Hepatic stellate cell (primary cell): ENCODE measurements at regions not wholly inside any gene's neighbourhood (a gene's known extent, or its start where the extent isn't known, plus 50 kb on each side); places are given as distances from the start of the nearest gene placed in this dataset.

Source experiments
- DNase-seq: peaks from one replicate; pipeline ENCODE4 v3.0.0; 2011; ENCODE audit warnings: low spot score

DNA sequence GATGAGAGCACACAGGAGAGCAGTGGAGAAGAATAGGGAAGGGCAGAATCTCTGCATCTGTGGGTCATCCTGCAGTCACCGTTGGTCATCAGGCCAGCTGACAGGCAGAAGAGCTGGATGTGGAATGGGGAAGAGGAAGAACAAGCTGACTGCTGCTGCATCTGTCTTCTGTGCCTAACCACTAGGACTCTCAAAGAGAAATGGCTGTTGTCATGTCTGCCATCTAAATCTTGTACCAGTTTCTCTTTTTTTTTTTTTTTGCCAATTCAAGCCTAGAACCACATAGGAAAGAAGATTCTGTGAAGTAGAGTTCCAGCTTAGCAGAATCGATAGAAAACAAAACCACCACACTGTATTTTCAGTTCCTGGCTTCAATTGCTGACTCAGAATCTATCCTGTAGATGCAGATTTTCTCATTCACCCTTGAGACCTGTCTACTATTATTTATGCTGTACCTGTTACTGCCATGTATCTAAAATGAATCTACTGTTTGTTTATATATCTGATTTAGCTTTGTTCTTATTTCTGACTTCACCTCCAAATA is 421.9 kb upstream of the PRICKLE1 start:
- no peak for DNase-seq

DNA sequence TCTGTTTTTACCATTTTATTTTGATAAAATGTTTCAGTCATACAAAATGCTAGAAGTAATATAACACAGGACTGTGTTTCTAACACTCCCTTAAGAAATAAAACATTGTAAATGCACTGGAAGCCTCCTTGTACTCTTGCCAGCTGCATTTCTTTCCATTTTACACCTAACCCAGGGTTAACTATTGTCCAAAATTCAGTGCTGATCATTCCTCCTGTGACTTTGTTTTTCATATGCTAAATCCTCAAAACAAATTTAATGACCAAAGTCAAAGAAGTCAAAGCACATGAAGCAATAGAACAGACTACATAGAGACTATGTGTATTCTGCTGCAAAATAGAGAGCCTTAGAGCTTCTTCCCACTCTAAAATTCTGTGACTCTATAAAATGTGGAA is 420.3 kb upstream of the PRICKLE1 start:
- DNase-seq: no peak

DNA sequence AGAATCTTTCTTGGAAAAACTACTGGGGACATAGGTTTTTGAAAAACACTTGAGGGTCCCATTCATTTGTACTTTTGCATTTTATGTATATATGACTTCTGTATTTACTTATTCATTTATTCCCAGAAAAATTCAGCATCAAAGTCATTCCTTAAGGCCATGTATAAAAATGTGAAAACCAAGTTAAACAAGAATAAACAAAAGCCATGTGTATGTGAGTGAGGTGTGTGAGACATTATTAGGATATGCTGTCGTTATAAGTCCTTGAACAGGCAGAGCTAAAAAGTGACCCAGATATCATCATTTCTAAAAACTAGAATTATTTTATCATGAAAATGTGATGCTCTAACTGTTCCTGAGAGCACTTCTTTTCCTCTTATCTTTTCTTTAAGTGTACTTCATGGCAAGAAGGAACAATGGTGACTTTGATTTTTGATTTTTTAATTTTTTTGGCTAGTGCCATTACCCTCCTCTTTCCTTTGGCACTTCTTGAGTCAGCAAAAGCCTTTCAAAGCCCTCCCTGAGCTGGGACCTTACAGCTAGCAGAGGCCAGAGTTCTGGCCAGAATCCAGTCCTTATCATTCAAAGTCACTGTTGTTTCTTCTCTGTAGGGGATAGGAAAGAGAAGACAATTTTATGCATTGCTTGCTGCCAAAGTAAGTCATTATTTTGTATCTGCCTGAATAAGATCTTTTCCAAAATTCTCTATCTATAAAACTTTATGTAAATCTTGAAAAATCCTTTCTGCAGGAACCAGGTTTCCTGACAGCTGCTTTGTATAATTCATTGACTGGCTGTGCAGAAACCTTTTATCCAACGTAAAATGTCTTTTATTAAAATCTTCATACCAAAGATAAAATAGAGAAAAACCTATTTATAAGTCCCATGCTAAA is 419.7 kb upstream of the PRICKLE1 start:
- no peak for DNase-seq

DNA sequence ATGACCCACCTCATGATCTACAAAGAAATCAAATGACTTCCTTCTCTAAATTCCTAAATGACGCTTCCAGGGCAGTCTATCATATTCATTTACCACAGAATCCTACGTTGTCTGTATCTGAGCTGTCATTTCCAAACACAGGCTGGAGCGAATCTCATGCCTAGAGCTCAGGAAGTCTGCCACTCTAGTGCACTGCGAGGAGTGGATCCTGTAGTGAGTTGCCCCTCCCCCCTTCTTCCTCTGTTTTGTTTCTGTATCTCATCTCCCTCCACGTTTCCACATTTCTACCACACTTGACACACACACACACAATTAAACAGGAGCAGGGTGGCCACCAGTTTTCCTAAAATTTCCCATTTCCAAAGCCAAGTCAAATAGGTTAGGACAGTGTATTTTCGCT is 415.4 kb upstream of the PRICKLE1 start:
- DNase-seq: no peak

DNA sequence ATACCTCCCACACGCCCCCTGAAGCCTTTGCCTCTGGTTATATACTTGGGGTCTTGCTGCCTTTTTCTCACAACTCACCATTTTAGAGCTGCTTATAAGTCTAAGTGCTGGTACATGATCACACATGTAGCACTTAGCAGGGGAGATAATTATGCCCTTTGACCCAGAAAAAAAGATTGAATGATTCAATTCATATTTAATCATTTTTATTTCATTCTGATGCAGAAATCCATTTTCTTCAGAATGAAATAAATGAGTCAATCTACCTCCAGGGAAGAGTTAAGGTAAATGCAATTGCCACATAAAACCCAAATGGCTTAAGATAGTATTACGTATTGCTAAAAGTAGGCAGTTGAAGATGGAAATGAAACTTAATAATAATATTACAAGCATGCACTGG is 414.6 kb upstream of the PRICKLE1 start:
- DNase-seq: no peak

DNA sequence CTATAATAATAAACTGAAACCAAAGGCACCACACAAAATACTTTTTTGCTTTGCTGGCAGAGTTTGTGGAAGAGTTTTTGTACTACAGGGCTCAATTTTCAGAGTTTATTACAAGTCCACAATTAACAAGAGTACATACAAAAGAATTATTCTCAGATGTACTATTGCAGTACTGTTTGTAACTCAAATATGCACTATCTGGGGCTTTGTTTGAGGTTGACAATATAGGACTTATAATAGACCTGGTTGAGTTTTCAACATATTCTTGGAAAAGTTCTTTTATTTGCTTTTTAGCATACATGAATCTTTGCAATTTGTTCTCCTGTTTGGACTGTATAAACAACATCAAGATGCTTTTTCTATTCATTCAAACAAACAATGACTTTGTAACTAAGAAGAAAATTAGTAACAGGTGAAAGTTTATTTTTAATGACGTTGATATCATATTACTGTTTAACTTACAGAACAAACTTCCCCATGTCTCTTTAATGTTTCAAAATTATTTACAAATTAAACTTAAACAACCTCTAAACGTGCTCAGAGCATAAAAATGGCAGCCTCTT is 407.4 kb upstream of the PRICKLE1 start:
- DNase-seq: no peak

DNA sequence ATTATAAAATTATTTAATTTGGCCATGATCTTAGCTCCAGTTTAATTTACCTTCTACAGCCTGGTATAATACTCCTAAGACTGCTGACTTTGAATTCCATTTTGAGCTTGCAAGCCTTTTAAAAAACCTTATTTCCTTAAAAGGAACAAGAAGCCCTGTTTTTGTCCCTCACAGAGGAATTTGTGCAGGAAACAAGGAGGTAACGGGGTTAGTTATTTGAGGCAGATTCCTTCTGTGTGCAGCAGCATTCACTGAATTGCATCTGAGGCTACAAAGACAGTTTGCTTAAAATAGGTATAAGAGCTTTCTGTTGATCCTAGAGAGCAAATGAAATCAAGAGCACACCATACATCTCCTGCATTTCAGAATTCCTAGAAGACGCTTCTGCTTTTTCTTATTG is 403.3 kb upstream of the PRICKLE1 start:
- DNase-seq: no peak

DNA sequence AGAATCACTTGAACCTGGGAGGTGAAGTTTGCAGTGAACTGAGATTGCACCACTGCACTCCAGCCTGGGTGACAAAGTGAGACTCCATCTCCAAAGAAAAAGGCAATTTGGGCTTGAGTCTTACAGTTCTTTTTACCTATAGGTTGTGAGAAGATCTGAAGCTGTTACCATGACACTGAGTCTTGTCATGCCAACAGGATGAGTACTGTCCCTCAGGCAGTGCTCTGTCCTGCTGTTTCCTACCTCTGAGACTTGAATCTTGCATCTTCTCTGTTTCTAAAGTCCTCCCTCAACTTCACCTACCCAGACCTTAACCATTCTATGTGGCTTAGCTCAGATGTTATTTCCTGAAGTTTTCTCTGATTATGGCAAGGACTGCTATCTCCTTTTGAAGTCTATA is 400.8 kb upstream of the PRICKLE1 start:
- no peak for DNase-seq

DNA sequence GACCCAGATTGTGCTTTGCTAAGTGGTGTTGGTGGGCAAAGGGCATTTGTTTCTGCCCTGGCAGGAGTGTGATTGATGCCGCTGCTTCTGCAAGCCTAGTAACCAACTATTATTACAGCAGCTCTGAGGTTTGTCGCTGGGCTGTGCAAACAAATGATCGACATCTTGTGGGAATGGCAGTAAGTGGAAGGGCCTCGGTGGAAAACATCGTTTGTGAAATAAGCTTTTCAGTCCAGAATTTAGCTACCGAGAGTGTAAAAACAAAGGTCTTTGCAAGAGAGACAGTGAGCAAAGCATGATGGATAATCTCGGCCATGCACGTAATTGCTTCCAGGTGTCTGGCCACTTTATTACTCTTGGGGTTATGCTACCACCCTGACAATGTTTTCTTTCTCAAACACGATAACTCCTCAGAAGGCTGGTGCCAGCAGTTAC is 397.7 kb upstream of the PRICKLE1 start:
- no peak for DNase-seq

DNA sequence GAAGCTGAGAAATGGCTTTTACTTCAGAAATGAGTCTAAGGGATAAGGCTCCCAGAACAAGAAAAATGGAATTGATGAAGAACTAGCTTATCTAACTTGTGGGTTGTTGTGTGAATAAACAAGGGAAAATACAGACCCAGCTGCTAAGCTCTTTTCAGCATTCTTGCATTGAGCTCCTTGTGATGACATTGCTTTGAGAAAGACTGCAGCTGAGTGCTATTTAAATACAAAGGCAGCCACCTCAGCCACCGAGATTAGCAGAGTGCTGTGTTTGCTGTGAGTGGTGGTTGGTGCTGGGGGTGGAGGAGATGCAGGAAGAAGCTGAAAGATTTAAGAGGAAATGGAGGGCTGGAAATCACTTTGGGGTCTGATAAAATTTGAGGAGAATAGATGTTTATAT is 396.0 kb upstream of the PRICKLE1 start:
- DNase-seq: no peak

DNA sequence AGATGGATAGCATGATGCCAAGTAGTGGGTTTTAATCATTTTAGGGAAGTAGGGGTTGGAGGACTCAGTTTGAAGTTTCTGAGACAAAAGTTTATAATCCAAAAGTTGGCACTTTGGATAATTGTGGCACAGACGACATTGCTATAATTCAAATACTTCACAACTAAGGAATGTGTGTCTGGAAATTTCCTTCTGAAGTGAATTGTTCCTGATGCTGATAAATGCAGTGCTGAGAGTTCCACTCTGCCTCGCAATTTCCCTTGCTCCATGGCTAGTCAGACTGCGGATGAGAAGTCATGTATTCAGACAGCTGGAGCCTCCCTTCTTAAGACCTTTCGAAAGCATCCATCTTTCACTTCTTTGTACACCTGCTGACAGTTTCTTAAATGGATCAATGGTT is 393.3 kb upstream of the PRICKLE1 start:
- no peak for DNase-seq

DNA sequence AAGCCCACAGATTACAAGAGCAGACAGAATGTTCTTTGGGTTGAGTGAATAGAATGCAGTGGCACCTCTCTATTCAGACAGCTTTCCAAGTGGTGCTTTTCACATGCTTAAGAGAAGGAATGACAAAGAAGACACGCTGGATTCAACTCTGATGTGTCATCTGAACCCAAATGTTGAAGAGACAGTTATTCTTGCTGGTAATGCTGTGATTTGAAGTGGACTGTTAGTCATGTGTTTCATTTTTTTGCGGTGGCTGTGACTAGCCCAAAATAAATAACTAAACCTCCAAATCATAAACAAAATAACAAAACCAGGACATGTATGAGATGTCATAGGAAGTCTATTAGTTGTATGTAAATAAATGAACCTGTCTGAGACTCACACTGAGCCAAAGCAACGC is 391.8 kb upstream of the PRICKLE1 start:
- peak; percentile 27 for DNase-seq

DNA sequence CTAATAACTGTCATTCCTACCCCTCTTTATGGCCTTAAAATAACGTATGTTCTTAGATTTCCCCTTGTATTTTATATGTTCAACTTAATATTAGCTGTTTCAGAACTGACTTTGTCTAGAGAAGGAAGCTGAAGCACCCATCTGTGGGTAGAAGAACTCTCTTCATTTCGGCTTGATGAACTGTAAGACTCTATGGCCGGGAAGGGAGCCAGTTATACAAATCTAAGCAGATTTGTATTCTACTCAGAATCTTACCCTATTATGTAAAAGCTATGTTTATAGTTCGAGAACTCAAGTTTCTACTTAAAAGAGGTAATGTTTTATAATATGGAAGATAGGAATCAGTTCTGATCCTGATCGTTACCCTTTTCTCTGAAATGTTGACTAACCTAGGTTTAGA is 390.9 kb upstream of the PRICKLE1 start:
- DNase-seq: no peak

DNA sequence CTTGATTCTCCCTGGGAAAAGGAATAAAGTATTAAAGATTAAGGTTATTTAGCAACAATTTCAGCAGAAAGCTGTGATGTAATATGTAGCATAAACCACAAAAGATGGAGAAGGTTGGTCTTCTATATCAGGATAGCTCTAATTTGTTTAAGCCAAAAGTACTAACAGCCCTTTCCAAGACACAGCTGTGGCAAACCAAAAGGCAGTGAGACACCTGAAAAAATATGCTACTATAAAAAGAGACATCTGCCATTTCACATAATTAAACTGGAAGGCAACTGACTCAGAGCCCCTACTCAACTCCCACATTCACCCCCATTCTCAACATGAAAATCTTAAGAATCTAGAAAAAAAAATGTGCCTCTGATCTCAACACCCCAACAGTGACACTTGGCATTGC is 390.2 kb upstream of the PRICKLE1 start:
- no peak for DNase-seq

DNA sequence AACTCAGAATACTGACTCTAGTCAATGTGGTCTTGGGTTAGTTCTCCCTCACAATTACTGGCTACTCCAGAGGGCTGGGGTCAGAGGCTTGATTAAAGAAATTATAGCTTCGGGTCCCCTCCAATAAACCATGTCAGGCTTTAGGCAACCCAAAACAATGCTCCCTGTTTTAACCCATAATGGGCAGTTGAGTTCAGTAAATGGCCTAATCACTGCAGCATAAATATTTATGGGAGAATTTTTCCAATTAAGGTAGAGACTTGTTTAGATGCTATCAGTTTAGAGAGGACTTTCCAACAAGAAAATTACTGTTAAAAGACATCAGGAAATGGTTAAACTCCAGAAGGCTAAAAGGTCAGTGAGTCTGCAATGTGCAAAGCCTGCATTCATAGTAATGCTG is 389.2 kb upstream of the PRICKLE1 start:
- DNase-seq: no peak

DNA sequence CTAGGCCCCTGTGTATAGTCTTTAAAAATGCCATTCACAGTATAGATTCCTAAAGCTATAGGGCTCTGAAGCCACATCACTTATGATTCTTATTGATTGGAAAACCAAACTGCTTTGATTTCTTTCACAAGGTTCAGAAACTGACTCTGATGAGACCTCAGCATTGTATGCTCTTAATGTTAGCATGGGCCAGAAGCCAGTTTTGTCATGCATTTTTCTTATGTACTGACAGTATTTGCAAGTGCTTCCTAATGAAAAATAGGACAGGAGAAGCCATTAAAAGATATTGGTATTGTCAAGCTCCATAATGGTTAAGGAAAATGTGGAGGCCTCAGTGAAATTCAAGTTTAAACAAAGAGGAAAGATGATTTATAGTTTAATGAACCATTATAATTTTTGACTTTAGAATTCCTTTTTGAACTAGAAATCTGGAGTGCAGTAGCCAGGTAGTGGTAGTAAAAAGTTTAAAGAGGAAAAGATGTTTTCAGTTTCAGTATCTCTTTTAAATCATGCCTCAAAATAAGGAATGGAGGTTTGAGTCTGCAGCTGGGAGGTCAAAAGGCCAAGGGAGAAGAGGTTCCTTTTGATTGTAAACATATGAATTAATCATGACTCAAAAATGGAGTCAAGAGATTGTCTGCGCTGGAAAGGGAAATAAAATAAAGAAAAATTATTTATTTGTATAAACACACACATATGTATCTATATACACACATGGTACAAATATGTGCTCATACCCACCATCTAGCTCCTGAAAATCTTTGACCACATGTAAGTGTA is 388.1 kb upstream of the PRICKLE1 start:
- DNase-seq: no peak

DNA sequence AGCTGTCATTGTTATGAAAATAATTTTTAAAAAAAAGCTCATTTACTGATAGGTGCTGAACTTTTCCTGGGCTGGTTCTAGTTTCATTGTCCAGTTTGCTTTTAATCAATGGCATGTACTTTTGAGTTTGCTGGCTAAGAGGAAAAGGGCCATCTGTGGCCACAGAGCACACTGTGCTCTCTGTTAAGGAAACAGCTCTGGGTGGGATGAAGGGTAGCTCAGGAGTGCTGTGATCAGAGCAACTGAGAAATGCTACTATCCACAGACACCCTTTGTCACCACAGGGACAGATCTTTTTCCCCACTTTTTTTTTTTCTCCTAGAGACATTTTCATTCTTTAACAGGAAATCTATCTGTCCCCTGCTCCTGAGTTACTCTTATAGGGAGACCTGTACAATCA is 387.1 kb upstream of the PRICKLE1 start:
- DNase-seq: no peak

DNA sequence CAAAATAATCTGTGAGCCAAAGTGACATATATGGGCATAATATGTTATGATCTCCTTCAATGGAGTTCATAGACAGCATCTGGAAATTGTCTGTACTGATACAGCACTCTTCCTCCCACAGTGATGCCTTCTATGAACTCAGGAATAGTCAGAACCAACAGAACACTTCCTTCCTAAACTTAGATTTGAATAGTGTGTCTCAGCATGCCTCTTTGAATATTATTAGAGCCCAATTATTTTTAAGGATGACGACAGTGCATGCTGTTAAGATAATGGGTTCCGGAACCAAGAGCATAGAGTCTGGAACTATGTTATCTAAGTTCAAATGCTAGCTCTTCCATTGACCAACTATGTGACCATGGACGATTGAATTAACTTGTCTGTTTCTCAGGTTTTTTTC is 386.6 kb upstream of the PRICKLE1 start:
- no peak for DNase-seq

DNA sequence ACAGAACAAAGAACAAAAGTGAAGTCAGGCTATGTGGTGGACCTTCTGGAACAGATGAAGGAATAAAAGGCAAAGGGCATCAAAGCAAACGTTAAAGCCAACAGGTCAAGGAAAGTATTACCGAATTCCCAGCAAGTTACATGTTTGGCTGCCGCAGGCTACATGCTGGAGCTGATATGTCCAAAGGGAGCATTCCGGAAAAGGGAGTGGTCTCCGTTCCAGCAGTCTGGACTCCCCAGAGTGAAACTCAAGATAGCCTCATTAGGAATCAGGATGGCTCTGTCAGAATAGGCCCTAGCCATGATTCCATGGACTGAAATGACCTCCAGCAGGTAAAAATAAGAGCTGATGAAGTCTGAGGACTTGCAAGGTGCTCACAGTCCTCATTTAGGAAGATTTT is 379.8 kb upstream of the PRICKLE1 start:
- no peak for DNase-seq

DNA sequence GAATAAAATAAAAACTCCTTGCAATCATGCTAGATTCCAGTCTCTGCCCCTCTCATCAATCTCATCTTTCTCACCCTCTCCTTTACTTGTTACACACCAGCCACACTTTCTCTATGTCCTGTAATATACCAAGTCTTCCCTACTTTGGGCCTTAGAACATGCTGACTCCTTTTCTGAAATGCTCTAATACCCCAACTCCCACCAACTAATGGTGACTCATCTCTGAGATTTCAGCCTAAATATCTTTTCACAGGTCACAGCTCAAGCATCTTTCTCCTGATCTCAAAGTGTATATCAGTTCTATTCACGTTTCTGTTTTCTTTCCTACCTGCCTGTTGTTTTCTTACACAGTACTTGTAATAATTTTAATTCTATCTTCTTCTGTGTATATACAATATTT is 378.9 kb upstream of the PRICKLE1 start:
- no peak for DNase-seq

DNA sequence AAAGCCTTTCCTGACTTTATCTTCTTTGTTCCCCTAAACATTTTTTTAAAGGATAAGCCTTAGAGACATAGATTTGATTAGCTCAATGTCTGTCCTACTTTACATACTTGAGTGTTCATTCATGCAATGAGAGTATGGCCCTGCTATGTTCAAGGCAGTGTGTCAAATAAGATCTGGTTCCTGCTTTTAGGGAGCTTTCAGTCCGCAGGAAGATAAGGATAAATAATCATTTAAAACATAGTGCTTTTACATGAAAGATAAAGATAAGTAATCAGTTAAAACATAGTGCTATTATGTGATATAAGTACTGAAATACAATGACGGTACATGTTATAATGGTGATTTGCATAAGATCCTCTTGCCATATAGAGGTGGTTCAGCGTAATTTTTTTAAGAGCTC is 378.3 kb upstream of the PRICKLE1 start:
- DNase-seq: no peak

DNA sequence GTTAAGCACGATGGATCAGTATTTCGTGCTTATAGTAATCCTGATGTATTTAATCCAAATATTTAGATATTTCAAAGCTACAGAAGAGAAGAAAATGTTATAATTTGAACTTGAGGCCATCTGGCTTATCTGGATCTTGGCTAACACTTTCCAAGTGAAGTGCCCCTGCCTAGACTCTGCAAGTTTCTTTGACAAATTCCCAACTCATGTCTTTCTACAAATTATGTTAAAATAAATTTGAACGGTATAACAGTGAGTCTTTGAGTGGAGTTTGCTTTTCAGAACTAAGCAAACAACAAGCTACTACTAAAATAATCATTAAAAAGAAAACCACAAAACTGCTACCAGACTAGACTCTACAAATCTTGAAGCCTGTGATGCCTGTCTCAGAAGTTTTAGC is 374.4 kb upstream of the PRICKLE1 start:
- DNase-seq: no peak

DNA sequence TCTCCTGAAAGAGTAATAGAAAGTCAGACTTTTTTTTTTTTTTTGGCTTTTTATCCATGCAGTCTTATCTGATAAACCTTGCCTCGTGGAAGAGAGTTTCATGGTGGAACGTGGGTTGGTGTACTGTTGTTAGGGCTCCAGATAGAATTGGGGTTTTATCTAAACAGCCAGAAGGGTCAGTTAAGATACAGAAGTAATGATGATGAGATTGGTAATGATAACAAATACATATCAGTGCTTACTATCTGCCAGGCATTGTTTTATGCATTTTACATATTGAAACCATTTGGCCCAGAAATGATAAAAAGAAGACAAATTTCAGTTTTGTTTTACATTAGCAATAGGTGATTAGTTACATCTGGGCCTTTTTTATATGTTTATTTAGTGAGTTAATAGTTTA is 372.8 kb upstream of the PRICKLE1 start:
- DNase-seq: no peak
